ENCODE measurements at regions not wholly inside any gene's neighbourhood (a gene's known extent, or its start where the extent isn't known, plus 50 kb on each side); places are given as distances from the start of the nearest gene placed in this dataset.

DNA sequence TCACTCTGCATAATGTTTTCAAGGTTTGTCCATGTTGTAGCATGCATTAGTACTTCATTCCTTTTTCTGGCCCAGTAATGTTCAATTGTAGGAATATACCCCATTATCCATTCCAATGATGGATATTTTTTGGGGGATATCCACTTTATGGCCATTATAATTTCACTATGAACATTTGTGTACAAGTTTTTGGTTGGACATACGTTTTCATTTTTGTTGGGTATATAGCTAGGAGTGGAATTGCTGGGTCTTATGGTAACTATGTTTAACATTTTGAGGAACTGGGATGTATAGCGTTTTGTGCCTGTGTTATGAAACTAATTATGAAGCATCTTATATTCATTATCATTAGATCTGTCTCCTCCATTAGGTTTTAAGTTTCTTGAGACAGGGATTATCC is 191.6 kb downstream of the TM9SF2 start:
- TF ChIP-seq, protein P1, sequence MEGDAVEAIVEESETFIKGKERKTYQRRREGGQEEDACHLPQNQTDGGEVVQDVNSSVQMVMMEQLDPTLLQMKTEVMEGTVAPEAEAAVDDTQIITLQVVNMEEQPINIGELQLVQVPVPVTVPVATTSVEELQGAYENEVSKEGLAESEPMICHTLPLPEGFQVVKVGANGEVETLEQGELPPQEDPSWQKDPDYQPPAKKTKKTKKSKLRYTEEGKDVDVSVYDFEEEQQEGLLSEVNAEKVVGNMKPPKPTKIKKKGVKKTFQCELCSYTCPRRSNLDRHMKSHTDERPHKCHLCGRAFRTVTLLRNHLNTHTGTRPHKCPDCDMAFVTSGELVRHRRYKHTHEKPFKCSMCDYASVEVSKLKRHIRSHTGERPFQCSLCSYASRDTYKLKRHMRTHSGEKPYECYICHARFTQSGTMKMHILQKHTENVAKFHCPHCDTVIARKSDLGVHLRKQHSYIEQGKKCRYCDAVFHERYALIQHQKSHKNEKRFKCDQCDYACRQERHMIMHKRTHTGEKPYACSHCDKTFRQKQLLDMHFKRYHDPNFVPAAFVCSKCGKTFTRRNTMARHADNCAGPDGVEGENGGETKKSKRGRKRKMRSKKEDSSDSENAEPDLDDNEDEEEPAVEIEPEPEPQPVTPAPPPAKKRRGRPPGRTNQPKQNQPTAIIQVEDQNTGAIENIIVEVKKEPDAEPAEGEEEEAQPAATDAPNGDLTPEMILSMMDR (IDR thresholded peaks at IDR 0.05; ENCODE audit: control insufficient read depth, insufficient read depth, low read depth, low read length, missing control alignments): no peak
- no peak overlapping the region for H3K4me3 ChIP-seq (ENCODE audit: control insufficient read depth, low read depth, low read length)
- no peak for DNase-seq (ENCODE audit: low read depth)

DNA sequence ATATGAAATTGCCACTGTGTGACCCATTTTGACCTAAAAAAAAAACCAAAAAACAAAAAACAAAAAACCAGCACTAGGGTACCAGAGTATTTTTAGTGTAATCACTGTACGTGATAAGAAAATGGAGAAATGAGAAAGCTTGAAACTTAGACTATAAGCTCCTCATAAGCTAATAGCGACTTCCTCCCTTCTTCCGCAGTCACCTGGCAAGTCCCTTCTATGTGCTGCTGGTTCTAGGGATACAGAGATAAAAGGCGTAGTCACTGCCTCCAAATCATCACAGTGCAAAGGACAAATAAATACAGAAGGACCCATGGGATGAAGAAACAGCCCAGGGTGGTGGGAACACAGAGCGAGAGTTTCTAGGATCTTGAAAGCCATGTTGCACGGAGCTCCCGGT is 190.3 kb downstream of the TM9SF2 start:
- TF ChIP-seq, protein P1 (IDR thresholded peaks at IDR 0.05; ENCODE audit: control insufficient read depth, insufficient read depth, low read depth, low read length, missing control alignments): no peak
- no peak for DNase-seq (ENCODE audit: low read depth)

DNA sequence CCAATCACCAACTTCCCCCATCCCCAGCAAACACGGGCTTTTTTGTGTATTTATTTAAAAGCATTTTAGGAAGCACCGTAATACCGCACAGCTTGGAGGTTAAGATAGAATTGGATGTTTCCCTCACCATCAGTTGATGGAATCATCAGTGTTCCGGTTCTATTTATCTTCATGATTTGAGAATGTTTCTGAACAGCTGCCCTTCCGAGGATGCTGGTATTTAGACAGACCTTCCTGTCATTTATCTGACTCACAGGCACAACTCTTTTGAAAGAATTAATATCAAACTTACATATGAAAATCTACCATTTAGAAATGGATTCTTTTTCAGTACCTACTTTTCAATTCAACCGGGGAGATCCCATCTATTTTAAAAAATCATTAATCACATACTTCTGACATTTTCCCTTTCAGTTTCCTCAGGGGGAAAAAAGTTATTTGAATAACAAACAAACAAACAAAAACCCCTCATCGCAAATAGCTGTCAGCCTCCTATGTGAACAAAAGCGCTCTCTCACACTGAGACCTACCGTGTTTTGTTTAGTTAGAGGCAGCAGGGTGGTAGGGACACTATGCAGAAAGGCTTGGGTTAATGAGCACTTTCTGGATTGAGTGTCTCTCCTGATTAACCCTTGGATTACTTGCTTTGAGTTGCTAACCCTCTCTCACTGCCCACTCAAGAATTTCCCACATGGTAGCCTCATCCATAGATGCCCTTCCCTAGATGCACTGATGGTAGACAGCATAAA is 189.3 kb downstream of the TM9SF2 start:
- TF ChIP-seq, protein P1 (IDR thresholded peaks at IDR 0.05; ENCODE audit: control insufficient read depth, insufficient read depth, low read depth, low read length, missing control alignments): no peak
- DNase-seq (ENCODE audit: low read depth): no peak
- no peak overlapping the region for H3K4me3 ChIP-seq (ENCODE audit: control insufficient read depth, low read depth, low read length)

More for the DNA sequence above, 190.3 kb downstream of the TM9SF2 start:
- no peak overlapping the region for H3K4me3 ChIP-seq (ENCODE audit: control insufficient read depth, low read depth, low read length)

DNA sequence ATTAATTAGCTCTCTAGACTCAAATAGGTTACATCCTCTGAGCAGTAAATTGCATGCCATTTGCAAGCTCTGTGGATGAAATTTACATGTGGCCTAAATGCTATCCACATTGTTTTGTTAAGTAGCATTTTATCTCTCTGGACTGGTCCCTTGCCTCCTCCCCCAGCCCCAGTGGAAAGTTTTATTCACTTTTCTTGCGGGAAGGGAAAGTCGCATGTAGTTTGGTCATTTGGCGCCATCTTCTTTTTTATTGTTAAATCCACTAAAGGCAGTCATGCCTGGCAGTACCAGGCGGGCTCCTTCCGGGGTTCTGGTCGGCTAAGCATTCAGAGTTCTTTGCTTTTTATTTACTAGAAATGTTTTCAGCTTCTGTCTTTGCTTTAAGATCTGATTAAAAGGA is 188.7 kb downstream of the TM9SF2 start:
- DNase-seq (ENCODE audit: low read depth): no peak
- no peak overlapping the region for H3K4me3 ChIP-seq (ENCODE audit: control insufficient read depth, low read depth, low read length)
- TF ChIP-seq, protein P1 (IDR thresholded peaks at IDR 0.05; ENCODE audit: control insufficient read depth, insufficient read depth, low read depth, low read length, missing control alignments): no peak

DNA sequence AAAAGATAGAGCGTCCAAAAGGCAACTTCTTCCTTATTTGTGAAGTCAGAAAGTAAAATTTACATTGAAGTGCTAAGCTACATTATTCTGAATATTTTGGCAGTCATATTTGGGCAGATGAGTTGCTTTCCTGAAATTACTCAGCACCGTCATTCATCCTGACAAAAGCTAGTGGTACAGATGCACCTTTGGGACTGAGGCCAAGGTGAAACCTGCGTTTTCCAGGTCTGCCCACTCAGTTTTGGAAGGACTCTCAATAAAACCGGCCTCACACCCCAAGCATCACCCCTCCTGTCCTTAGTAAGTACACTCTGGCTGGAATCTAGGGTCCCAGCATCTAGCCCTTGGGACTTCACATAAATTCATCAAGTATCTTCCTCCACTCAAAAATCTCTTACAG is 187.5 kb downstream of the TM9SF2 start:
- DNase-seq (ENCODE audit: low read depth): no peak
- TF ChIP-seq, protein P1 (IDR thresholded peaks at IDR 0.05; ENCODE audit: control insufficient read depth, insufficient read depth, low read depth, low read length, missing control alignments): no peak
- H3K4me3 ChIP-seq (ENCODE audit: control insufficient read depth, low read depth, low read length): no peak overlapping the region

DNA sequence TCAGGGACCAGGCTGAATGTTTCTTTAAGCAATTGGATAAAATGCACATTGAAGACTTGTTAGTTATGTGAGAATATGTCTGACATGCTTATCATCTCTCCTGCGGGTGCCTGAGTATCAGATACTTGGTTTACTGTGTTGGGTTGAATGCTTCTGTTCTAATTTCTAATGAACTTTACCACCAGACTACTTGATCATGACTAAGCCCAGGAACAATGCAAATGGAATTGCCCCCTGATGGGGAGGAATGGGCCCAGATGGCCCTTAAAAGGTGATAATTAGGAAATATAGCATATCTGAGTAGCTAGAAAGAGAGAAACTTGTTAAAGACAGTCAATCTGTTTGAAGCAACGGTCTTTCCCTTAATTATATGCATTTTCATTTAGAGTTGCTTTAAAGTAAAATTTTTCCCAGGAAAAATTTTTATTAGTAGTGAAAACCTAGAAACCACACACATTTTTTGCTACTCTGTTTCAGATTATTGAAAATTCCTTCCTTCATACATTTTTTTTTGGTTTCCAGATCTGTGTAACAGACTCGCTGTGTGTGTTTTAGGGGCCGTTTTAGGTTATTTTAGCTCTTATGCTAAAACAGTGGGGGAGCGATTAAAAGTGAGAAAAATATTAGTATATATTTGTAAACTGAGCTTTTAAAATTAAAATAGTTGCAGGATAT is 186.6 kb downstream of the TM9SF2 start:
- H3K4me3 ChIP-seq (ENCODE audit: control insufficient read depth, low read depth, low read length): no peak overlapping the region
- TF ChIP-seq, protein P1 (IDR thresholded peaks at IDR 0.05; ENCODE audit: control insufficient read depth, insufficient read depth, low read depth, low read length, missing control alignments): no peak
- no peak for DNase-seq (ENCODE audit: low read depth)
